GM12874 (cell line): ENCODE measurements at regions not wholly inside any gene's neighbourhood (a gene's known extent, or its start where the extent isn't known, plus 50 kb on each side); places are given as distances from the start of the nearest gene placed in this dataset.

ENCODE experiments used
- TF ChIP-seq, protein P1 (sequence below): IDR thresholded peaks from 2 replicates; pipeline ENCODE4 v1.5.1; 2011; ENCODE audit warnings: low read depth, mild to moderate bottlenecking, control low read depth, low read length, moderate library complexity; ENCODE audit not compliant: insufficient read depth

DNA sequence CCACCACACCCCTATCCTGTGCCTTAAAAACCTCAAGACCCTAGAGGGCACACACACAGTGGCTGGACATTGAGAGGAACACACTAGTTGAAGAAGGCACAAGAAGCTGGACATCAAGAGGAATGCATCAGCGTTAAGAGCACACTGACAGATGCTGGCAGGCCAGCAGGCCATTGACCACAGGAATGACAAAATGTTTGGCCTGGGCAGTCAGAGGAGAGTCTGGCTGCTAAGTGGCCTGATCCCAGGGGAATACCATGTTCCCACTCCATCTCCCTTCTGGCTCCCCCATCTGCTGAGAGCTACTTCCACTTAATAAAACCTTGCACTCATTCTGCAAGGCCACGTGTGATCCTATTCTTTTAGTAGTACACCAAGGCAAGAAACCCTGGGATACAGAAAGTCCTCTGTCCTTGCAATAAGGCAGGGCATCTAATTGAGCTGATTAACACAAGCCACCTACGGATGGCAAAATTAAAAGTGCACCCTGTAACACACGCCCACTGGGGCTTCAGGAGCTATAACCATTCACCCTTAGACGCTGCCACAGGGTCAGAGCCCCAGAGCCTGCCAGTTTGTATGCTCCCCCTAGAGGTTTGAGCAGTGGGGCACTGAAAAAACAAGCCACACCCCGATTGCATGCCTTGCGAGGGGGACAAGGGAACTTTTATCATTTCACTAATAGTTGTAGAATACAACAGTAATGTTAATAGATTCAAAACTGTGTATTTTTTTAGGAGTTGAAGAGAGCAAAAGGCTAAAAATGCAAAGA, 1216.1 kb upstream of the NCAM2 start:
- TF ChIP-seq, protein P1, sequence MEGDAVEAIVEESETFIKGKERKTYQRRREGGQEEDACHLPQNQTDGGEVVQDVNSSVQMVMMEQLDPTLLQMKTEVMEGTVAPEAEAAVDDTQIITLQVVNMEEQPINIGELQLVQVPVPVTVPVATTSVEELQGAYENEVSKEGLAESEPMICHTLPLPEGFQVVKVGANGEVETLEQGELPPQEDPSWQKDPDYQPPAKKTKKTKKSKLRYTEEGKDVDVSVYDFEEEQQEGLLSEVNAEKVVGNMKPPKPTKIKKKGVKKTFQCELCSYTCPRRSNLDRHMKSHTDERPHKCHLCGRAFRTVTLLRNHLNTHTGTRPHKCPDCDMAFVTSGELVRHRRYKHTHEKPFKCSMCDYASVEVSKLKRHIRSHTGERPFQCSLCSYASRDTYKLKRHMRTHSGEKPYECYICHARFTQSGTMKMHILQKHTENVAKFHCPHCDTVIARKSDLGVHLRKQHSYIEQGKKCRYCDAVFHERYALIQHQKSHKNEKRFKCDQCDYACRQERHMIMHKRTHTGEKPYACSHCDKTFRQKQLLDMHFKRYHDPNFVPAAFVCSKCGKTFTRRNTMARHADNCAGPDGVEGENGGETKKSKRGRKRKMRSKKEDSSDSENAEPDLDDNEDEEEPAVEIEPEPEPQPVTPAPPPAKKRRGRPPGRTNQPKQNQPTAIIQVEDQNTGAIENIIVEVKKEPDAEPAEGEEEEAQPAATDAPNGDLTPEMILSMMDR, result no peak

DNA sequence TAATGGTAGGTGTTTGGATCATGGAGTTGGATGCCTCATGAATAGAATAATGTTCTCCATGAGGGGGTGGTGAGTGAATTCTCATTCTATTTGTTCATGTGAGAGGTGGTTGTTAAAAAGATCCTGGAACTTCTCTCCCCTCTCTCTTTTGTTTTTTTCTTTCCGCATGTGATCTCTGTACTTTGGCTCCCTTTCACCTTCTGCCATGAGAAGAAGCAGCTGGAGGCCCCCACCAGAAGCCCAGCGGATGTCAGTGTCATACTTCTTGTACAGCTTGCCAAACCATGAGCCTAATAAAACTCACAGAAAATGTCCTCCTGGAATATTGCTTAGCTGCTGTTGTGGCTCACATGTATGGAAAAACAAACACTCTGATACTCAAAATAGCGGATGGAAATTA, 1212.3 kb upstream of the NCAM2 start:
- TF ChIP-seq, protein P1, result no peak

DNA sequence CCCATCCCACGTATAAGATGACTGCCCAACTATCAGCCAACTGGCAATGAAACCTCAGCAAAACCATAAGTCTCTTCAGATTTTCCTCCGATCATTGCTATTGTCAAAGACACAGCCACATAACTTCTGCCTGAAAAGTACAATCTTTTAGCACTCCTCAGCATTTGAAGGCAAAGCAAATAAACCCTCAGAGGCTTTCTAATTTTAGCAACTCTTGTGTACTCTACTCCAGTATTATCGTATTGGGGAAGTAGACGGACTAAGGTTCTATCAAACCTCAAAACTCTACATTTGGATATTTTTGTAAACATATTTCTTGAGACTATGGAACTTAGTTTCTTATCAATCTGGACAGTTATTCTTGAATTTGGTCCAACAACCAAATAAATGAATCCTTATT, 1206.2 kb upstream of the NCAM2 start:
- TF ChIP-seq, protein P1, result no peak

DNA sequence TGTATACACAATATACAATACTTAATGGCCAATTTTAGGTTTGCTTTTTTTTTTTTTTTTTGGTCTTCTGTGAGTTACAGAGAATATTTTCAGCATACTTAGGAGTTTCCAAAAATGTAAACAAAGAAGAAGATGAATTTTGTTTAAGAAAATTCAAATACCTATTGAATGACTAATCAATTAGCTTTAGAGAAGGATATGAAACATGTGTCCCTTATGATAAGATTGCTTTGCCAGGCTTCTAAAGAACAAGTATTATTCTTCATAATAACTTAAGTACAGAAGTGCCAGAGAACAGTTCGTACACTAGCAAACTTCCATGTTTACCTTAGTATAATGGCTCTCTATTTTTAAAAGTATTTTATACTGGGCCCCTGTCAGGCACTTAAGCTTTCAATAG, 1191.0 kb upstream of the NCAM2 start:
- TF ChIP-seq, protein P1, result no peak

DNA sequence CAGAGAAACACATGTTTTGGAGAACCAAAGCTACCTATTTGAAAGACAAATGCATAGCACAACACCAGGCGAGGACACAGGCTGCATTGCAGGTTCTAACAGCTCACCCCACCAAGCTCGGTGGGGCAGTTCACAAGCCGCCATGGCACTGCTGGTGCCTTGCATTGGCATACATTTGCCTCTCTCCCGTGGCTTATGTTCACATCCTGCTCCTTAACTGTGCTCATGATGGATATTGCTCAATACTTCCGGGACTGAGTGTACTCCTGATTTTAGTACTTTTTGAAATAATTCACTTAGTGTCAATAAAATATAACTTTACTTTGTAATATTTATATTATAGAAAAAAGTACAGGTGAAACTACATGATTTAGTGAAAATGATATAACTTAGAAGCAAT, 1187.4 kb upstream of the NCAM2 start:
- TF ChIP-seq, protein P1, result no peak

DNA sequence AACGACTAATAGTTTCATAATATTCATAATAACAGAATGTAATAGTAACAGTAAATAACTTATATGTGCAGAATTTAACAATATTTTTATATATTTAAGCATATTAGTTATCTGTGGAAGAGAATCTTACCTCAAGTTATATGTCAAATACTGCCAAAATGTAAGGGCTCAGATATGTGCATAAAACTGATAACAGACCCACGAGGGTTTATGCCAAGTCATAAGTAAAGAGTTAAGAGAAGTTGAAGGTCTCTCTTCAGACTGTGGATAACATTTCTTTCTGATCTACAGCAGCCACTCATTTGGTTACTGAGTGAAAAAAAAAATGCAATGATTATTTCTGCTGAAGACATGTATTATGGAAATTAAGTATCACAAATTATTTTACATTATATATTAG, 1167.8 kb upstream of the NCAM2 start:
- TF ChIP-seq, protein P1, result no peak

- TF ChIP-seq, protein P1, result no peak
These were observed 1165.7 kb upstream of the NCAM2 start for GRCh38 chr21:19832551-19832950.
